Keratinocyte (primary cell): ENCODE measurements at regions not wholly inside any gene's neighbourhood (a gene's known extent, or its start where the extent isn't known, plus 50 kb on each side); places are given as distances from the start of the nearest gene placed in this dataset.

Experiments used
- DNase-seq: peaks from one replicate; pipeline ENCODE4 v3.0.0-alpha.2; 2011; ENCODE audit warnings: low read depth, missing footprints, low spot score
- FAIRE-seq: peaks from 2 replicates; lab custom pipeline; 2011; peaks lifted over from hg19 to GRCh38; lab: Jason Lieb, UNC
- H2AFZ ChIP-seq: 2 replicates; pipeline ENCODE4 v1.6.0; 2012; ENCODE audit warnings: low read length, control low read depth, inconsistent platforms; ENCODE audit not compliant: control insufficient read depth
- H3K27ac ChIP-seq: 2 replicates; pipeline ENCODE4 v1.5.1; 2011; ENCODE audit warnings: low read length; ENCODE audit not compliant: control insufficient read depth, insufficient read depth
- H3K27me3 ChIP-seq: 3 replicates; pipeline ENCODE4 v1.6.0; 2011; ENCODE audit warnings: low read length; ENCODE audit not compliant: control insufficient read depth, insufficient read depth; ENCODE audit errors: extremely low read depth
- H3K36me3 ChIP-seq, 2 experiments: 2 replicates in 1 of 2; 3 replicates in 1 of 2; pipeline ENCODE4 v1.5.1; 2011; ENCODE audit warnings: low read length in 2 of 2, mild to moderate bottlenecking in 1 of 2; ENCODE audit not compliant: control insufficient read depth in 2 of 2, insufficient read depth in 2 of 2; ENCODE audit errors: extremely low read depth in 1 of 2
- H3K4me1 ChIP-seq: 3 replicates; pipeline ENCODE4 v1.5.1; 2011; ENCODE audit warnings: low read length; ENCODE audit not compliant: control insufficient read depth, insufficient read depth; ENCODE audit errors: extremely low read depth
- H3K4me2 ChIP-seq: 3 replicates; pipeline ENCODE4 v1.6.0; 2011; ENCODE audit warnings: low read depth, low read length; ENCODE audit not compliant: control insufficient read depth, insufficient read depth; ENCODE audit errors: extremely low read depth
- H3K4me3 ChIP-seq, 3 experiments: fragments of 200-600 bp in 1 of 3; sonication (generic) in 1 of 3; 2 replicates in 2 of 3; 3 replicates in 1 of 3; pipeline ENCODE4 v1.5.1; 2011 to 2016; ENCODE audit warnings: low read length in 3 of 3, mild to moderate bottlenecking in 3 of 3, control low read depth in 2 of 3, inconsistent platforms in 1 of 3, low read depth in 1 of 3, mixed read lengths in 1 of 3, mixed run types in 1 of 3, moderate library complexity in 1 of 3; ENCODE audit not compliant: control insufficient read depth in 2 of 3, insufficient read depth in 2 of 3; ENCODE audit errors: extremely low read depth in 1 of 3
- H3K79me2 ChIP-seq: 2 replicates; pipeline ENCODE4 v1.6.0; 2012; ENCODE audit warnings: low read length; ENCODE audit not compliant: control insufficient read depth, insufficient read depth
- H3K9ac ChIP-seq: 3 replicates; pipeline ENCODE4 v1.6.0; 2011; ENCODE audit warnings: low read length; ENCODE audit not compliant: control insufficient read depth, insufficient read depth; ENCODE audit errors: extremely low read depth
- H3K9me1 ChIP-seq: 3 replicates; pipeline ENCODE4 v1.6.0; 2011; ENCODE audit warnings: low read length; ENCODE audit not compliant: control insufficient read depth, insufficient read depth; ENCODE audit errors: extremely low read depth
- H3K9me3 ChIP-seq: 2 replicates; pipeline ENCODE4 v1.5.1; 2012; ENCODE audit warnings: low read depth, low read length; ENCODE audit not compliant: control insufficient read depth
- H4K20me1 ChIP-seq: 3 replicates; pipeline ENCODE4 v1.6.0; 2011; ENCODE audit warnings: low read length; ENCODE audit not compliant: control insufficient read depth, insufficient read depth; ENCODE audit errors: extremely low read depth
- CTCF ChIP-seq, 3 experiments: IDR thresholded peaks in 1 of 3; conservative IDR thresholded peaks in 1 of 3; optimal IDR thresholded peaks in 1 of 3; 2 replicates in 2 of 3; 3 replicates in 1 of 3; pipeline versions ENCODE3 to v1.5.1; 2011; ENCODE audit warnings: low read length in 3 of 3, mild to moderate bottlenecking in 3 of 3, moderate library complexity in 2 of 3, control low read depth in 1 of 3, inconsistent platforms in 1 of 3; ENCODE audit not compliant: insufficient read depth in 2 of 3; ENCODE audit errors: extremely low read depth in 1 of 3
- EZH2 ChIP-seq: IDR thresholded peaks from one replicate; pipeline ENCODE4 v1.6.1; 2012; ENCODE audit warnings: inconsistent platforms, mild to moderate bottlenecking, low read length, moderate library complexity
- dilution Hi-C: fragments of 300-500 bp; cut with MboI; formaldehyde crosslinking; loops from one replicate; pipeline ENCODE4 v1.7.0; 2020; ENCODE audit warnings: low sequenced_read_pairs; ENCODE audit not compliant: extremely low pct_ligation_motif_present

- TF ChIP-seq CTCF (optimal IDR thresholded peaks at IDR 0.05 in 1 of 3, IDR thresholded peaks at IDR 0.05 in 1 of 3, conservative IDR thresholded peaks at IDR 0.05 in 1 of 3; ENCODE audit: extremely low read depth in 1 of 3, insufficient read depth in 2 of 3, low read length in 3 of 3), result no peak
- TF ChIP-seq EZH2, result no peak
- dilution Hi-C loops, result no loop called here
- FAIRE-seq (no peak), DNase-seq (no peak)
- H4K20me1 ChIP-seq, result no peaks in the 10 kb centered on the region
- H3K4me1 ChIP-seq, result no peaks in the 10 kb centered on the region
- no peaks in the 10 kb centered on the region for H3K9me1 ChIP-seq
- H3K9ac ChIP-seq, result no peak overlapping the region
- no peaks in the 10 kb centered on the region for H3K79me2 ChIP-seq
- no peaks in the 10 kb centered on the region for H3K9me3 ChIP-seq
- H3K27me3 ChIP-seq, result no peaks in the 10 kb centered on the region
- H3K27ac ChIP-seq, result no peak overlapping the region
- no peak overlapping the region for H3K4me3 ChIP-seq
- no peaks in the 10 kb centered on the region for H3K36me3 ChIP-seq
- no peak overlapping the region for H3K4me2 ChIP-seq
- H2AFZ ChIP-seq, result no peak overlapping the region
Measured at GRCh38 chr13:54029720-54030119, 1001.1 kb downstream of the OLFM4 start.

GRCh38 chr13:54033323-54033861 lies 1004.8 kb downstream of the OLFM4 start:
- Histone ChIP-seq H4K20me1 (no peaks in the 10 kb centered on the region), H3K79me2 (no peaks in the 10 kb centered on the region), H3K4me1 (no peaks in the 10 kb centered on the region), H3K36me3 (no peaks in the 10 kb centered on the region), H2AFZ (no peak overlapping the region), H3K4me2 (no peak overlapping the region), H3K9me3 (no peaks in the 10 kb centered on the region), H3K27ac (no peak overlapping the region), H3K9ac (no peak overlapping the region), H3K9me1 (no peaks in the 10 kb centered on the region), H3K27me3 (no peaks in the 10 kb centered on the region), H3K4me3 (no peak overlapping the region)
- DNase-seq (no peak), FAIRE-seq (no peak)
- TF ChIP-seq EZH2, result no peak
- no peak for TF ChIP-seq CTCF (optimal IDR thresholded peaks at IDR 0.05 in 1 of 3, IDR thresholded peaks at IDR 0.05 in 1 of 3, conservative IDR thresholded peaks at IDR 0.05 in 1 of 3; ENCODE audit: extremely low read depth in 1 of 3, insufficient read depth in 2 of 3, low read length in 3 of 3)
- dilution Hi-C loops, result no loop called here
